Left lung (tissue), 4 donors: ENCODE measurements at regions not wholly inside any gene's neighbourhood (a gene's known extent, or its start where the extent isn't known, plus 50 kb on each side); places are given as distances from the start of the nearest gene placed in this dataset.

Experiments used
- ATAC-seq: fragments of 200-7000 bp; cut with Tn5 transposase; one replicate; pipeline ENCODE4 v1.9.1; 2020; ENCODE audit warnings: moderate library complexity
- DNase-seq, 4 donors: peaks; one replicate each; pipeline ENCODE4 v3.0.0-alpha.2; 2013 to 2020
- H3K27ac ChIP-seq, 2 donors: fragments of 200-600 bp; sonication (generic) in 1 of 2; one replicate each; pipeline versions ENCODE4 v1.5.0 to v1.8.0; 2020 to 2021
- H3K27me3 ChIP-seq, 2 donors: fragments of 200-600 bp; sonication (generic) in 1 of 2; one replicate each; pipeline versions ENCODE4 v1.5.0 to v1.8.0; 2020 to 2021
- H3K36me3 ChIP-seq, 2 donors: fragments of 200-600 bp; sonication (generic) in 1 of 2; one replicate each; pipeline versions ENCODE4 v1.5.0 to v1.8.0; 2020 to 2021
- H3K4me1 ChIP-seq, 2 donors: fragments of 200-600 bp; one replicate each; pipeline ENCODE4 v1.8.0; 2021
- H3K4me3 ChIP-seq, 2 donors: fragments of 200-600 bp; sonication (generic) in 1 of 2; one replicate each; pipeline versions ENCODE4 v1.5.0 to v1.8.0; 2020 to 2021; ENCODE audit warnings: mild to moderate bottlenecking in 1 of 2
- H3K9me3 ChIP-seq, 2 donors: fragments of 200-600 bp; sonication (generic) in 1 of 2; one replicate each; pipeline versions ENCODE4 v1.5.0 to v1.8.0; 2020 to 2021
- CTCF ChIP-seq, 2 donors: fragments of 200-600 bp; sonication (generic) in 1 of 2; IDR thresholded peaks; one replicate each; pipeline versions ENCODE4 v1.5.0 to v1.8.0; 2021; ENCODE audit warnings: antibody characterized with exemption in 2 of 2
- intact Hi-C, 2 donors: fragments of 100-400 bp; cut with DNase I; formaldehyde crosslinking; loops; one replicate each; pipeline versions ENCODE4 v1.11.2 to v1.14.2; 2022
- donor health status: DM: no; HTN: yes; CAD: no.
- donor health status: DM: no; HTN: no; CAD: no.

GRCh38 chr3:30225021-30225420, 381.4 kb upstream of the TGFBR2 start:
- no peak for ATAC-seq
- H3K4me1 ChIP-seq, result peaks cover 13 to 48% of the 10 kb centered on the region in 2 donors
- H3K36me3 ChIP-seq, result no peaks in the 10 kb centered on the region
- no peak for TF ChIP-seq CTCF (IDR thresholded peaks at IDR 0.05)
- intact Hi-C loops, result no loop called here
- H3K27me3 ChIP-seq, result no peaks in the 10 kb centered on the region
- no peak overlapping the region for H3K27ac ChIP-seq
- no peaks in the 10 kb centered on the region for H3K9me3 ChIP-seq
- H3K4me3 ChIP-seq, result no peak overlapping the region
- DNase-seq, result no peak

GRCh38 chr3:30226601-30227151, 379.7 kb upstream of the TGFBR2 start:
- H3K27me3 ChIP-seq, result no peaks in the 10 kb centered on the region
- no peaks in the 10 kb centered on the region for H3K36me3 ChIP-seq
- no peak for TF ChIP-seq CTCF (IDR thresholded peaks at IDR 0.05)
- H3K27ac ChIP-seq, result no peak overlapping the region
- no peak for ATAC-seq
- H3K4me1 ChIP-seq, result peaks cover 13 to 50% of the 10 kb centered on the region in 2 donors
- no peaks in the 10 kb centered on the region for H3K9me3 ChIP-seq
- intact Hi-C loops, result no loop called here
- H3K4me3 ChIP-seq, result no peak overlapping the region
- no peak for DNase-seq

- Histone ChIP-seq H3K9me3 (no peaks in the 10 kb centered on the region), H3K27ac (peak overlapping the region in 1 of 2 donors; percentile 67), H3K4me1 (peaks cover 13 to 46% of the 10 kb centered on the region in 2 donors), H3K4me3 (no peak overlapping the region), H3K36me3 (no peaks in the 10 kb centered on the region), H3K27me3 (no peaks in the 10 kb centered on the region)
- peak; percentile 58 for ATAC-seq
- intact Hi-C loops, result no loop called here
- TF ChIP-seq CTCF (IDR thresholded peaks at IDR 0.05), result no peak
- DNase-seq, result no peak
These were observed 378.7 kb upstream of the TGFBR2 start for GRCh38 chr3:30227571-30228301.

GRCh38 chr3:30228302-30228631, 378.1 kb upstream of the TGFBR2 start:
- intact Hi-C loops, result no loop called here
- Histone ChIP-seq H3K9me3 (no peaks in the 10 kb centered on the region), H3K27me3 (no peaks in the 10 kb centered on the region), H3K4me1 (peaks cover 13 to 46% of the 10 kb centered on the region in 2 donors), H3K36me3 (no peaks in the 10 kb centered on the region), H3K4me3 (no peak overlapping the region), H3K27ac (peak overlapping the region in 1 of 2 donors; percentile 67)
- no peak for DNase-seq
- no peak for TF ChIP-seq CTCF (IDR thresholded peaks at IDR 0.05)
- ATAC-seq, result no peak

GRCh38 chr3:30231277-30232141, 374.9 kb upstream of the TGFBR2 start:
- no peaks in the 10 kb centered on the region for H3K27me3 ChIP-seq
- TF ChIP-seq CTCF (IDR thresholded peaks at IDR 0.05), result no peak
- no peaks in the 10 kb centered on the region for H3K9me3 ChIP-seq
- intact Hi-C loops, result no loop called here
- peak overlapping the region in 1 of 2 donors; percentile 28 for H3K27ac ChIP-seq
- H3K4me3 ChIP-seq, result no peak overlapping the region
- DNase-seq (no peak), ATAC-seq (no peak)
- no peaks in the 10 kb centered on the region for H3K36me3 ChIP-seq
- H3K4me1 ChIP-seq, result peaks cover 13 to 43% of the 10 kb centered on the region in 2 donors
